Fibroblast of skin of right quadriceps (primary cell): ENCODE measurements at regions not wholly inside any gene's neighbourhood (a gene's known extent, or its start where the extent isn't known, plus 50 kb on each side); places are given as distances from the start of the nearest gene placed in this dataset.

Experiments
- DNase-seq: peaks from one replicate; pipeline ENCODE4 v3.0.0-alpha.2; 2013

- no peak for DNase-seq
These were observed 459.7 kb downstream of the RAB28 start for GRCh38 chr4:13024147-13025105.

GRCh38 chr4:13007802-13008470 lies 476.2 kb downstream of the RAB28 start:
- no peak for DNase-seq

GRCh38 chr4:12993923-12994322 lies 490.2 kb downstream of the RAB28 start:
- no peak for DNase-seq

GRCh38 chr4:12987284-12987683 lies 496.9 kb downstream of the RAB28 start:
- DNase-seq = no peak

- no peak for DNase-seq
These were observed 504.3 kb downstream of the RAB28 start for GRCh38 chr4:12979797-12980196.

- DNase-seq = no peak
These were observed 505.8 kb downstream of the RAB28 start for GRCh38 chr4:12978310-12978709.

GRCh38 chr4:12975511-12975910 lies 508.6 kb downstream of the RAB28 start:
- DNase-seq = no peak

- no peak for DNase-seq
These were observed 510.6 kb downstream of the RAB28 start for GRCh38 chr4:12973522-12973921.

GRCh38 chr4:12968345-12968744 lies 515.8 kb downstream of the RAB28 start:
- DNase-seq = no peak

GRCh38 chr4:12966726-12967125 lies 517.4 kb downstream of the RAB28 start:
- DNase-seq = peak; percentile 9

GRCh38 chr4:12965334-12965733 lies 518.8 kb downstream of the RAB28 start:
- no peak for DNase-seq

- DNase-seq = no peak
These were observed 520.2 kb downstream of the RAB28 start for GRCh38 chr4:12963912-12964311.

GRCh38 chr4:12963291-12963690 lies 520.8 kb downstream of the RAB28 start:
- DNase-seq = no peak

- DNase-seq = no peak
These were observed 522.4 kb downstream of the RAB28 start for GRCh38 chr4:12961713-12962112.

- DNase-seq = no peak
These were observed 525.7 kb downstream of the RAB28 start for GRCh38 chr4:12958436-12958835.

GRCh38 chr4:12957108-12957507 lies 527.0 kb downstream of the RAB28 start:
- no peak for DNase-seq

- no peak for DNase-seq
These were observed 528.1 kb downstream of the RAB28 start for GRCh38 chr4:12956026-12956425.

- DNase-seq = no peak
These were observed 534.2 kb downstream of the RAB28 start for GRCh38 chr4:12949719-12950490.

GRCh38 chr4:12943069-12943468 lies 541.1 kb downstream of the RAB28 start:
- DNase-seq = no peak

- no peak for DNase-seq
These were observed 550.3 kb downstream of the RAB28 start for GRCh38 chr4:12933760-12934221.

GRCh38 chr4:12932203-12932788 lies 551.8 kb downstream of the RAB28 start:
- DNase-seq = no peak

GRCh38 chr4:12929784-12930183 lies 554.4 kb downstream of the RAB28 start:
- no peak for DNase-seq

GRCh38 chr4:12928751-12929150 lies 555.4 kb downstream of the RAB28 start:
- no peak for DNase-seq
